DOHH2 (cell line): ENCODE measurements at regions not wholly inside any gene's neighbourhood (a gene's known extent, or its start where the extent isn't known, plus 50 kb on each side); places are given as distances from the start of the nearest gene placed in this dataset.
"Not testable (repeated sequence)": the region's sequence is repeated elsewhere in the genome, so short reads cannot be mapped to it uniquely, and the experiment has no call there.

Source experiments
- H3F3A ChIP-seq: fragments of 200-600 bp; sonication (generic), shearing (Covaris generic); 2 replicates; pipeline ENCODE4 v1.6.0; 2016; ENCODE audit warnings: antibody characterized with exemption, mild to moderate bottlenecking; ENCODE audit not compliant: control insufficient read depth, insufficient read depth
- H3K27ac ChIP-seq: fragments of 200-600 bp; sonication (generic); 2 replicates; pipeline ENCODE4 v1.5.1; 2014; ENCODE audit warnings: low read depth, mild to moderate bottlenecking, low read length, moderate library complexity
- H3K27me3 ChIP-seq: fragments of 200-600 bp; sonication (generic); 2 replicates; pipeline ENCODE4 v1.6.1; 2014; ENCODE audit warnings: mild to moderate bottlenecking, low read length, mixed read lengths; ENCODE audit not compliant: control insufficient read depth
- H3K36me3 ChIP-seq: fragments of 200-600 bp; sonication (generic); 2 replicates; pipeline ENCODE4 v1.6.1; 2014; ENCODE audit warnings: mild to moderate bottlenecking, low read length, moderate library complexity, mixed read lengths; ENCODE audit not compliant: control insufficient read depth
- H3K4me1 ChIP-seq: fragments of 200-600 bp; sonication (generic); 2 replicates; pipeline ENCODE4 v1.6.1; 2014; ENCODE audit warnings: mild to moderate bottlenecking, low read length, mixed read lengths; ENCODE audit not compliant: control insufficient read depth
- H3K4me2 ChIP-seq: fragments of 200-600 bp; sonication (generic); 2 replicates; pipeline ENCODE4 v1.6.0; 2014; ENCODE audit warnings: mild to moderate bottlenecking, low read length, moderate library complexity
- H3K4me3 ChIP-seq: fragments of 200-600 bp; sonication (generic); 2 replicates; pipeline ENCODE4 v1.5.1; 2014; ENCODE audit warnings: mild to moderate bottlenecking, low read length, mixed read lengths
- H3K79me2 ChIP-seq: fragments of 200-600 bp; sonication (generic); 2 replicates; pipeline ENCODE4 v1.6.1; 2014; ENCODE audit warnings: mild to moderate bottlenecking, low read length, mixed read lengths; ENCODE audit not compliant: control insufficient read depth
- H3K9me2 ChIP-seq: fragments of 200-600 bp; sonication (generic); replicated peaks from 2 replicates; pipeline ENCODE4 v1.6.1; 2014; ENCODE audit warnings: mild to moderate bottlenecking, low read length, mixed read lengths; ENCODE audit not compliant: control insufficient read depth
- H3K9me3 ChIP-seq: fragments of 200-600 bp; sonication (generic); 2 replicates; pipeline ENCODE4 v1.6.1; 2014; ENCODE audit warnings: antibody characterized with exemption, low read length, mixed read lengths; ENCODE audit not compliant: control insufficient read depth, insufficient read depth
- H4K20me1 ChIP-seq: fragments of 200-600 bp; sonication (generic); 2 replicates; pipeline ENCODE4 v1.6.0; 2014; ENCODE audit warnings: low read depth, mild to moderate bottlenecking, antibody characterized with exemption, low read length, moderate library complexity; ENCODE audit not compliant: control insufficient read depth, insufficient read depth
- CTCF ChIP-seq: fragments of 200-600 bp; sonication (generic); IDR thresholded peaks from one replicate; pipeline ENCODE4 v1.5.1; 2014; ENCODE audit warnings: antibody characterized with exemption, mild to moderate bottlenecking, low read depth, low read length; ENCODE audit not compliant: poor library complexity, severe bottlenecking
- EZH2phosphoT487 ChIP-seq: fragments of 200-600 bp; sonication (generic); IDR thresholded peaks from 2 replicates; pipeline ENCODE4 v1.6.1; 2017; ENCODE audit warnings: borderline replicate concordance, mild to moderate bottlenecking, antibody characterized with exemption, low read length, moderate library complexity, mixed read lengths

- no peaks in the 10 kb centered on the region for H4K20me1 ChIP-seq
- H3K4me1 ChIP-seq: peaks cover 8% of the 10 kb centered on the region
- no peak overlapping the region for H3K4me2 ChIP-seq
- no peaks in the 10 kb centered on the region for H3K36me3 ChIP-seq
- TF ChIP-seq CTCF: no peak
- no peaks in the 10 kb centered on the region for H3K79me2 ChIP-seq
- H3K4me3 ChIP-seq: no peak overlapping the region
- no peaks in the 10 kb centered on the region for H3F3A ChIP-seq
- H3K9me2 ChIP-seq: no peaks in the 10 kb centered on the region
- no peak overlapping the region for H3K27ac ChIP-seq
- H3K9me3 ChIP-seq: no peaks in the 10 kb centered on the region
- H3K27me3 ChIP-seq: peaks cover 2% of the 10 kb centered on the region
Observed at GRCh38 chr12:131598717-131599116, 112.2 kb upstream of the SFSWAP start.

GRCh38 chr12:131599190-131600159 is 111.4 kb upstream of the SFSWAP start:
- TF ChIP-seq CTCF (no peak), EZH2phosphoT487 (no peak)
- peaks cover 10% of the 10 kb centered on the region for H3K27me3 ChIP-seq
- H3F3A ChIP-seq: no peaks in the 10 kb centered on the region
- H3K4me3 ChIP-seq: no peak overlapping the region
- H3K4me2 ChIP-seq: no peak overlapping the region
- H3K9me2 ChIP-seq: no peaks in the 10 kb centered on the region
- no peaks in the 10 kb centered on the region for H4K20me1 ChIP-seq
- no peaks in the 10 kb centered on the region for H3K79me2 ChIP-seq
- H3K4me1 ChIP-seq: peaks cover 15% of the 10 kb centered on the region
- H3K27ac ChIP-seq: no peak overlapping the region
- H3K9me3 ChIP-seq: no peaks in the 10 kb centered on the region
- H3K36me3 ChIP-seq: no peaks in the 10 kb centered on the region

GRCh38 chr12:131600160-131600532 is 110.7 kb upstream of the SFSWAP start:
- Histone ChIP-seq H3K79me2 (no peaks in the 10 kb centered on the region), H4K20me1 (no peaks in the 10 kb centered on the region), H3K27me3 (peaks cover 16% of the 10 kb centered on the region), H3K27ac (no peak overlapping the region), H3F3A (no peaks in the 10 kb centered on the region), H3K4me3 (no peak overlapping the region), H3K9me3 (no peaks in the 10 kb centered on the region), H3K4me1 (peaks cover 22% of the 10 kb centered on the region), H3K4me2 (no peak overlapping the region), H3K36me3 (no peaks in the 10 kb centered on the region), H3K9me2 (no peaks in the 10 kb centered on the region)
- TF ChIP-seq EZH2phosphoT487 (no peak), CTCF (no peak)

- not testable (repeated sequence) for H3K79me2 ChIP-seq, H3K27ac ChIP-seq, H3K36me3 ChIP-seq, H3F3A ChIP-seq, H3K4me3 ChIP-seq, H4K20me1 ChIP-seq, H3K4me2 ChIP-seq, H3K9me3 ChIP-seq, H3K9me2 ChIP-seq
- peaks cover 30% of the 10 kb centered on the region for H3K27me3 ChIP-seq
- peaks cover 22% of the 10 kb centered on the region for H3K4me1 ChIP-seq
Observed at GRCh38 chr12:131601499-131601898, 109.4 kb upstream of the SFSWAP start.
